Body of pancreas (tissue), 4 donors: ENCODE measurements at regions not wholly inside any gene's neighbourhood (a gene's known extent, or its start where the extent isn't known, plus 50 kb on each side); places are given as distances from the start of the nearest gene placed in this dataset.

Source experiments
- ATAC-seq: fragments of 150-250 bp; one replicate; pipeline ENCODE4 v1.9.1; 2016
- DNase-seq, 4 donors: peaks; one replicate each; pipeline ENCODE4 v3.0.0-alpha.2; 2019
- H3K27ac ChIP-seq, 4 donors: fragments of 200-600 bp; sonication (generic); 1 replicate in 3 of 4; 2 replicates in 1 of 4; pipeline versions ENCODE4 v1.5.1 to v1.6.1; 2016 to 2019; ENCODE audit warnings: mild to moderate bottlenecking in 1 of 4, mixed read lengths in 1 of 4, moderate library complexity in 1 of 4
- H3K27me3 ChIP-seq, 2 donors: fragments of 200-600 bp; sonication (generic); one replicate each; pipeline ENCODE4 v1.6.0; 2016; ENCODE audit warnings: mild to moderate bottlenecking in 1 of 2
- H3K36me3 ChIP-seq, 2 donors: fragments of 200-600 bp; sonication (generic); replicated peaks in 1 of 2; 2 replicates each; pipeline ENCODE4 v1.5.1; 2016; ENCODE audit warnings: low read depth in 2 of 2; ENCODE audit not compliant: insufficient read depth in 1 of 2
- H3K4me1 ChIP-seq: fragments of 200-600 bp; sonication (generic); one replicate; pipeline ENCODE4 v1.6.0; 2016
- H3K4me3 ChIP-seq, 2 donors: fragments of 200-600 bp; sonication (generic); 1 replicate in 1 of 2; 2 replicates in 1 of 2; pipeline ENCODE4 v1.5.1; 2016 to 2019
- H3K9me3 ChIP-seq, 3 donors: fragments of 200-600 bp; sonication (generic); 1 replicate in 2 of 3; 2 replicates in 1 of 3; pipeline ENCODE4 v1.5.1; 2016
- CTCF ChIP-seq, 7 experiments: fragments of 450-650 bp in 4 of 7; fragments of 200-600 bp in 3 of 7; sonication (generic) in 3 of 7; IDR thresholded peaks; one replicate each; pipeline ENCODE4 v1.5.1; 2016 to 2019; ENCODE audit warnings: antibody characterized with exemption in 7 of 7
- POLR2A ChIP-seq, 3 donors: fragments of 450-650 bp; IDR thresholded peaks; one replicate each; pipeline ENCODE4 v1.6.1; 2016; ENCODE audit warnings: antibody characterized with exemption in 3 of 3, mild to moderate bottlenecking in 2 of 3
- WGBS, 2 donors: methylation state at CpG; one replicate each; pipeline ENCODE4 v1.1.5; 2017; 5-methylcytosine and 5-hydroxymethylcytosine counted together
- intact Hi-C: fragments of 100-400 bp; cut with DNase I; formaldehyde crosslinking; loops from one replicate; pipeline ENCODE4 v1.15.1; 2023

DNA sequence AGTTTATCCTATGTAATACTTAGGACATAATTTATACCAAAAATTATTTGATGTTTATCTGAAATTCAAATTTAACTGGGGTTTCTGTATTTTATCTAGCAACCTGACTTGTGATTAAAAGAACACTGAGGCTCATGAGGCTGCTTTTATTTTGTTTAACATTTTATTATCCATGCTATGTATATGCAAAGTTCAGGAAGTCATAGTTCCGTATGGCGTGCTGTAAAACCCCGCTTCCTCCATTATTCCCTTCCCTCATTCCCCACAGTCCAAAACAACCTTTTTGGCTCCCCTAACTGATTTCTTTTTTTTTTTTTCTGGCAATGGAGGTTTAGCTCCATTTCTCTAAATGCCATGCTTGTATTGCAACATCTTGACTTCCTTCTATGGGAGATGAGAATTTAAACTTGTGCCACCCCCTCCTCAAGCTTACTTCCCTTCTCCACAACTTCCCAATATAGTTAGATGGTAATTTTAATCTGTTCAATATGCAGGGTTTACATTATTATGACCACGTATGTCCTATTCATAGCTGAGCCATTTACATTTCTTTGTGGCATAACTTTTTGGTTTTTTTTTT is 138.0 kb upstream of the DNAH14 start:
- H3K27ac ChIP-seq: no peak overlapping the region
- intact Hi-C loops: no loop called here
- H3K36me3 ChIP-seq: no peaks in the 10 kb centered on the region
- no peaks in the 10 kb centered on the region for H3K9me3 ChIP-seq
- H3K27me3 ChIP-seq: no peaks in the 10 kb centered on the region
- no peak overlapping the region for H3K4me3 ChIP-seq
- DNase-seq (no peak), ATAC-seq (no peak)
- no peaks in the 10 kb centered on the region for H3K4me1 ChIP-seq
- 82 to 93% methylated on average over 4 of the region's 4 CpGs for WGBS, 2 donors
- TF ChIP-seq CTCF (IDR thresholded peaks at IDR 0.05) (no peak), POLR2A (IDR thresholded peaks at IDR 0.05) (no peak)

GRCh38 chr1:224795591-224795990 is 133.9 kb upstream of the DNAH14 start:
- WGBS, 2 donors: 50% methylated on average over 2 of the region's 2 CpGs
- no peak for TF ChIP-seq POLR2A (IDR thresholded peaks at IDR 0.05)
- no peak for TF ChIP-seq CTCF (IDR thresholded peaks at IDR 0.05)
- H3K9me3 ChIP-seq: no peaks in the 10 kb centered on the region
- intact Hi-C loops: no loop called here
- H3K27ac ChIP-seq: no peak overlapping the region
- H3K36me3 ChIP-seq: no peaks in the 10 kb centered on the region
- no peak for DNase-seq
- H3K27me3 ChIP-seq: no peaks in the 10 kb centered on the region
- no peak overlapping the region for H3K4me3 ChIP-seq
- no peaks in the 10 kb centered on the region for H3K4me1 ChIP-seq
- ATAC-seq: no peak

- WGBS, 2 donors: 55 to 71% methylated on average over 3 of the region's 3 CpGs
- Histone ChIP-seq H3K36me3 (no peaks in the 10 kb centered on the region), H3K27ac (no peak overlapping the region), H3K4me3 (no peak overlapping the region), H3K27me3 (no peaks in the 10 kb centered on the region), H3K4me1 (no peaks in the 10 kb centered on the region), H3K9me3 (no peaks in the 10 kb centered on the region)
- TF ChIP-seq POLR2A (IDR thresholded peaks at IDR 0.05) (no peak), CTCF (IDR thresholded peaks at IDR 0.05) (no peak)
- DNase-seq (no peak), ATAC-seq (no peak)
- intact Hi-C loops: no loop called here
Observed at GRCh38 chr1:224799083-224799482, 130.4 kb upstream of the DNAH14 start.

- intact Hi-C loops: no loop called here
- WGBS, 2 donors: 65 to 75% methylated on average over 8 of the region's 8 CpGs
Observed at GRCh38 chr1:224800486-224801119, 128.9 kb upstream of the DNAH14 start.

More at GRCh38 chr1:224800486-224801119, 128.9 kb upstream of the DNAH14 start:
- Histone ChIP-seq H3K36me3 (no peaks in the 10 kb centered on the region), H3K27me3 (no peaks in the 10 kb centered on the region), H3K27ac (no peak overlapping the region), H3K4me3 (no peak overlapping the region), H3K9me3 (no peaks in the 10 kb centered on the region), H3K4me1 (no peaks in the 10 kb centered on the region)
- ATAC-seq (no peak), DNase-seq (no peak)
- TF ChIP-seq CTCF (IDR thresholded peaks at IDR 0.05) (no peak), POLR2A (IDR thresholded peaks at IDR 0.05) (no peak)
